Activated B cell treated with CpG ODN at 0.5 μM for 24 hours (primary cell): ENCODE measurements at regions not wholly inside any gene's neighbourhood (a gene's known extent, or its start where the extent isn't known, plus 50 kb on each side); places are given as distances from the start of the nearest gene placed in this dataset.

Experiments
- ATAC-seq: fragments of 200-7000 bp; cut with Tn5 transposase; one replicate; pipeline ENCODE4 v1.10.0; 2021; ENCODE audit warnings: low read depth, mild to moderate bottlenecking, moderate library complexity
- CTCF ChIA-PET: fragments of 350-600 bp; sonication (Branson Sonifier 250); formaldehyde crosslinking; loops from one replicate; lab custom pipeline; 2021; ENCODE audit warnings: antibody characterized with exemption; lab: Charles Lee
- POLR2A ChIA-PET: fragments of 350-600 bp; sonication (Branson Sonifier 250); formaldehyde crosslinking; loops from one replicate; lab custom pipeline; 2021; ENCODE audit warnings: antibody characterized with exemption; lab: Charles Lee
- DNase-seq: peaks from one replicate; pipeline ENCODE4 v3.0.0; 2022
- H3K27ac Mint-ChIP-seq: one replicate; pipeline ENCODE4 v1.8.0; 2020; ENCODE audit warnings: mixed read lengths
- H3K27me3 Mint-ChIP-seq: one replicate; pipeline ENCODE4 v1.8.0; 2021; ENCODE audit warnings: mixed read lengths
- H3K36me3 Mint-ChIP-seq: one replicate; pipeline ENCODE4 v1.8.0; 2021; ENCODE audit warnings: low read depth, mixed read lengths
- H3K4me1 Mint-ChIP-seq: one replicate; pipeline ENCODE4 v1.8.0; 2021; ENCODE audit warnings: mixed read lengths
- H3K4me3 Mint-ChIP-seq: one replicate; pipeline ENCODE4 v1.8.0; 2020; ENCODE audit warnings: mild to moderate bottlenecking, mixed read lengths
- H3K9me3 Mint-ChIP-seq: one replicate; pipeline ENCODE4 v1.8.0; 2020; ENCODE audit warnings: mixed read lengths
- intact Hi-C: fragments of 100-400 bp; cut with micrococcal nuclease; formaldehyde crosslinking; loops from one replicate; pipeline ENCODE4 v1.15.1; 2024
- TF ChIP-seq, protein P1 (sequence below): fragments of 200-600 bp; IDR thresholded peaks from one replicate; pipeline ENCODE4 v1.8.0; 2022; ENCODE audit warnings: antibody characterized with exemption, mild to moderate bottlenecking

DNA sequence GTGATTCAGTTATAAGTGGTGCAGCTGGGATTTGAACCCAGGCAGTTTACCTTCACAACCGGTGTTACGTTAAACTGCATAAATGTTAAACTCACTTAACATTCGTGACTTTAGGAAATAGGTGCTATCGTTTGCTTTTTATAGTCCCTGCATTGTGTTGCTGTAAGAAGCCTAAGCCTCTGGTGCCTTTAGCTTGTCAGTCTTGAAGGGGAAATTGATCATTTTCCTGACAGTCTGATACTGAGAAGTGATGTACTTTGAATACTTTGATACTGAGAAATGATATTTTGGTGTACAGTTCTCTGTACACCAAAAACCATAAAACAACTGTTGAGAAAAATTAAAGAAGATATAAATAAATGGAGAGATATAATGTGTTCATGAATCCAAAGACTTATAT is 52.5 kb upstream of the NEDD9 start:
- Mint-ChIP-seq H3K36me3 (peaks cover 52% of the 10 kb centered on the region), H3K9me3 (no peaks in the 10 kb centered on the region), H3K4me3 (no peak overlapping the region), H3K27ac (no peak overlapping the region), H3K27me3 (no peaks in the 10 kb centered on the region), H3K4me1 (peaks cover 2% of the 10 kb centered on the region)
- ChIA-PET POLR2A (no interaction called here), CTCF (interaction anchor here (1.2 kb wide), 1 partner anchor 211 kb away, joined by 3 read pairs; no protein-coding TSS in a partner anchor)
- DNase-seq (no peak), ATAC-seq (no peak)
- TF ChIP-seq, protein P1, sequence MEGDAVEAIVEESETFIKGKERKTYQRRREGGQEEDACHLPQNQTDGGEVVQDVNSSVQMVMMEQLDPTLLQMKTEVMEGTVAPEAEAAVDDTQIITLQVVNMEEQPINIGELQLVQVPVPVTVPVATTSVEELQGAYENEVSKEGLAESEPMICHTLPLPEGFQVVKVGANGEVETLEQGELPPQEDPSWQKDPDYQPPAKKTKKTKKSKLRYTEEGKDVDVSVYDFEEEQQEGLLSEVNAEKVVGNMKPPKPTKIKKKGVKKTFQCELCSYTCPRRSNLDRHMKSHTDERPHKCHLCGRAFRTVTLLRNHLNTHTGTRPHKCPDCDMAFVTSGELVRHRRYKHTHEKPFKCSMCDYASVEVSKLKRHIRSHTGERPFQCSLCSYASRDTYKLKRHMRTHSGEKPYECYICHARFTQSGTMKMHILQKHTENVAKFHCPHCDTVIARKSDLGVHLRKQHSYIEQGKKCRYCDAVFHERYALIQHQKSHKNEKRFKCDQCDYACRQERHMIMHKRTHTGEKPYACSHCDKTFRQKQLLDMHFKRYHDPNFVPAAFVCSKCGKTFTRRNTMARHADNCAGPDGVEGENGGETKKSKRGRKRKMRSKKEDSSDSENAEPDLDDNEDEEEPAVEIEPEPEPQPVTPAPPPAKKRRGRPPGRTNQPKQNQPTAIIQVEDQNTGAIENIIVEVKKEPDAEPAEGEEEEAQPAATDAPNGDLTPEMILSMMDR: no peak
- intact Hi-C loops: no loop called here

DNA sequence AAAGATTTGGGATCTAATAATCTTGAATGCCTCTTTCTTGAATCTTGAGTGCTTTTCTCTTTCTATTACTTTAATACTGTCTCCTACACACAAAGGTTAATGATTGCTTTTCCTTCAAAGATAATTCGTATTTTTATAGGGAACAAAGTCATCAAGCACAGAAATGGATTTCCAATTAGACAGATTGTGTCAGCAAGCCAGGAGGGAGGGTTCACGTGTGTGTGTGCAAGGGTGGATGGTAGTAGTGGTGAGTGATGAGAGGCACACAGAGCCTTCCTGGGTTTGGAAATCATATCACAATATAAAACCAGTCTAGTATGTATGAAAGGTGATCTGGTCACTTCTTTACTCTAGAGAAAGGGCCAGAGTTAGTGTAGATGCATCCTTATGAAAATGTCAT is 51.2 kb upstream of the NEDD9 start:
- POLR2A ChIA-PET: no interaction called here
- TF ChIP-seq, protein P1: no peak
- Mint-ChIP-seq H3K27me3 (no peaks in the 10 kb centered on the region), H3K36me3 (peaks cover 52% of the 10 kb centered on the region), H3K9me3 (no peaks in the 10 kb centered on the region), H3K4me1 (peaks cover 4% of the 10 kb centered on the region), H3K4me3 (no peak overlapping the region), H3K27ac (no peak overlapping the region)
- no peak for DNase-seq
- no peak for ATAC-seq
- intact Hi-C loops: no loop called here
- CTCF ChIA-PET: interaction anchor here (1.2 kb wide), 1 partner anchor 212 kb away, joined by 3 read pairs; no protein-coding TSS in a partner anchor

DNA sequence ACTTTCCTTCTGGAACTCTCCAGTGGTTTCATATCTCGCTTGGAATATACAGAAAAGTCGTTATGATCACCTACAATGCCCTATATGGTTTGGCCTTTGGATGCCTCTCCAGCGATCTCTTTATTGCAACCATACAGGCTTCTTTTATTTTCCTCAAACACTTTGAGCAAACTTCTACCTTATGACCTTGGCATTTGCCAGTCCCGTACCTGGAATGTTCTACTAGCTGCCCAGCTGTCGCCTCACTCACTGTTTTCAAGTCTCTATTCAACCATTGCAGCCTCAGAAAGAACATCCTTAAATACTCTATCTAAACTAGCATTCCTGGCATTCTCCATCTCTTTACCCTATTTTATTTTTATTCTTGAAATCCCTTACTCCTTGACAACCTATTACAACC is 50.4 kb upstream of the NEDD9 start:
- ChIA-PET POLR2A (no interaction called here), CTCF (no interaction called here)
- Mint-ChIP-seq H3K9me3 (no peaks in the 10 kb centered on the region), H3K27me3 (no peaks in the 10 kb centered on the region), H3K4me1 (peaks cover 11% of the 10 kb centered on the region), H3K4me3 (no peak overlapping the region), H3K36me3 (peaks cover 50% of the 10 kb centered on the region), H3K27ac (no peak overlapping the region)
- intact Hi-C loops: no loop called here
- DNase-seq: no peak
- TF ChIP-seq, protein P1: no peak
- no peak for ATAC-seq
